MM.1S (cell line): ENCODE measurements at regions not wholly inside any gene's neighbourhood (a gene's known extent, or its start where the extent isn't known, plus 50 kb on each side); places are given as distances from the start of the nearest gene placed in this dataset.

Experiments
- CTCF ChIP-seq: fragments of 300-600 bp; sonication (generic); IDR thresholded peaks from 2 replicates; pipeline ENCODE4 v1.5.1; 2016; ENCODE audit warnings: antibody characterized with exemption, low read length, mixed read lengths
- EZH2 ChIP-seq: fragments of 300-600 bp; sonication (generic); optimal IDR thresholded peaks from 2 replicates; pipeline ENCODE3; 2017; ENCODE audit warnings: low read depth, mild to moderate bottlenecking, antibody characterized with exemption, low read length, mixed read lengths
- EZH2phosphoT487 ChIP-seq: fragments of 300-600 bp; sonication (generic); IDR thresholded peaks from 2 replicates; pipeline ENCODE4 v1.6.1; 2018; ENCODE audit warnings: antibody characterized with exemption, low read length

GRCh38 chr2:181399027-181399426 is 58.2 kb upstream of the ITGA4 start:
- TF ChIP-seq CTCF (no peak), EZH2phosphoT487 (no peak), EZH2 (no peak)
